ENCODE measurements at regions not wholly inside any gene's neighbourhood (a gene's known extent, or its start where the extent isn't known, plus 50 kb on each side); places are given as distances from the start of the nearest gene placed in this dataset.

- TF ChIP-seq CREB1 (CRISPR knock-in tag; IDR thresholded peaks at IDR 0.05; ENCODE audit: low read depth) (no peak), EZH2 (IDR thresholded peaks at IDR 0.05; ENCODE audit: low read depth, unreplicated experiment) (no peak), CTCF (conservative IDR thresholded peaks at IDR 0.05; ENCODE audit: low read depth in 2 of 2) (no peak), ZNF114 (CRISPR knock-in tag; IDR thresholded peaks at IDR 0.05) (no peak), REST (IDR thresholded peaks at IDR 0.05; ENCODE audit: unreplicated experiment) (no peak), POLR2AphosphoS5 (IDR thresholded peaks at IDR 0.05; ENCODE audit: low read depth) (no peak), EZH2phosphoT487 (IDR thresholded peaks at IDR 0.05; ENCODE audit: unreplicated experiment) (no peak), JUNB (IDR thresholded peaks at IDR 0.05; ENCODE audit: unreplicated experiment) (no peak), ZNF331 (CRISPR knock-in tag; IDR thresholded peaks at IDR 0.05; ENCODE audit: low read depth) (no peak), NANOG (IDR thresholded peaks at IDR 0.05; ENCODE audit: borderline replicate concordance) (no peak)
These were observed 90.2 kb upstream of the AGTR1 start for GRCh38 chr3:148607491-148607890.

Data from GM23338 (cell line).